H1 (cell line): ENCODE measurements at regions not wholly inside any gene's neighbourhood (a gene's known extent, or its start where the extent isn't known, plus 50 kb on each side); places are given as distances from the start of the nearest gene placed in this dataset.

Experiments used
- CTCF ChIA-PET: fragments of 300-600 bp; sonication (Branson Sonifier 250); formaldehyde crosslinking; loops from one replicate; lab custom pipeline; 2021; ENCODE audit not compliant: partially characterized antibody; lab: Charles Lee
- POLR2A ChIA-PET: fragments of 300-600 bp; sonication (Branson Sonifier 250); formaldehyde crosslinking; loops from one replicate; lab custom pipeline; 2021; ENCODE audit warnings: inconsistent platforms; ENCODE audit not compliant: partially characterized antibody; lab: Charles Lee
- DNase-seq, 2 experiments: peaks; one replicate each; pipeline versions ENCODE4 v3.0.0 to v3.0.0-alpha.2; 2010 to 2022; ENCODE audit warnings: low spot score in 2 of 2, low read depth in 1 of 2, mixed read lengths in 1 of 2
- FAIRE-seq: peaks from 2 replicates; lab custom pipeline; 2011; peaks lifted over from hg19 to GRCh38; lab: Jason Lieb, UNC
- H2AFZ ChIP-seq: 2 replicates; pipeline ENCODE4 v1.8.1; 2012; ENCODE audit warnings: low read length, inconsistent platforms
- H2AK5ac ChIP-seq: 2 replicates; pipeline ENCODE4 v1.6.1; 2013; ENCODE audit warnings: low read depth, low read length
- H2BK120ac ChIP-seq: replicated peaks from 2 replicates; pipeline ENCODE3; 2013; ENCODE audit warnings: low read depth, low read length, inconsistent platforms
- H2BK12ac ChIP-seq: 2 replicates; pipeline ENCODE4 v1.6.1; 2013; ENCODE audit warnings: low read depth, low read length
- H2BK15ac ChIP-seq: 2 replicates; pipeline ENCODE4 v1.6.1; 2013; ENCODE audit warnings: low read length
- H2BK20ac ChIP-seq: 2 replicates; pipeline ENCODE4 v1.6.1; 2013; ENCODE audit warnings: low read length
- H2BK5ac ChIP-seq: 2 replicates; pipeline ENCODE4 v1.6.1; 2013; ENCODE audit warnings: low read depth, low read length
- H3K14ac ChIP-seq: 2 replicates; pipeline ENCODE4 v1.6.1; 2013; ENCODE audit warnings: inconsistent platforms; ENCODE audit not compliant: insufficient read length
- H3K18ac ChIP-seq: 2 replicates; pipeline ENCODE4 v1.6.1; 2013; ENCODE audit warnings: low read length; ENCODE audit errors: extremely low read depth
- H3K23ac ChIP-seq: 2 replicates; pipeline ENCODE4 v1.6.1; 2013; ENCODE audit warnings: inconsistent platforms; ENCODE audit not compliant: insufficient read length
- H3K23me2 ChIP-seq: 2 replicates; pipeline ENCODE4 v1.6.1; 2013; ENCODE audit warnings: low read depth, low read length
- H3K27ac ChIP-seq: 2 replicates; pipeline ENCODE4 v1.6.1; 2011; ENCODE audit warnings: low read depth, low read length, inconsistent platforms
- H3K27me3 ChIP-seq, 4 experiments: replicated peaks in 1 of 4; 1 replicate in 1 of 4; 2 replicates in 3 of 4; pipeline versions ENCODE4 v1.6.1 to v1.8.1; 2011 to 2013; ENCODE audit warnings: low read length in 3 of 4, mild to moderate bottlenecking in 3 of 4, inconsistent platforms in 2 of 4, mixed read lengths in 2 of 4, moderate library complexity in 1 of 4; ENCODE audit not compliant: control insufficient read depth in 3 of 4, insufficient read depth in 3 of 4; ENCODE audit errors: extremely low read depth in 1 of 4
- H3K36me3 ChIP-seq, 4 experiments: 2 replicates each; pipeline versions ENCODE4 v1.6.1 to v1.8.1; 2011 to 2013; ENCODE audit warnings: mild to moderate bottlenecking in 4 of 4, low read length in 3 of 4, moderate library complexity in 2 of 4, control low read depth in 1 of 4, inconsistent platforms in 1 of 4; ENCODE audit not compliant: insufficient read depth in 4 of 4, control insufficient read depth in 2 of 4
- H3K4ac ChIP-seq: replicated peaks from 2 replicates; pipeline ENCODE3; 2013; ENCODE audit warnings: low read length, low read depth, mixed read lengths, inconsistent platforms; ENCODE audit not compliant: insufficient read length
- H3K4me1 ChIP-seq, 4 experiments: replicated peaks in 1 of 4; 1 replicate in 1 of 4; 2 replicates in 3 of 4; pipeline versions ENCODE4 v1.6.1 to v1.8.1; 2011 to 2013; ENCODE audit warnings: low read length in 3 of 4, inconsistent platforms in 2 of 4, mixed read lengths in 1 of 4; ENCODE audit not compliant: insufficient read depth in 4 of 4, control insufficient read depth in 3 of 4
- H3K4me2 ChIP-seq, 2 experiments: 2 replicates each; pipeline versions ENCODE4 v1.6.1 to v1.8.1; 2011 to 2013; ENCODE audit warnings: low read depth in 2 of 2, low read length in 2 of 2, control low read depth in 1 of 2, inconsistent platforms in 1 of 2, mild to moderate bottlenecking in 1 of 2; ENCODE audit not compliant: insufficient read depth in 1 of 2
- H3K4me3 ChIP-seq, 4 experiments: fragments of 200-600, 300-600 bp in 1 of 4; sonication (generic), shearing (Covaris generic), sonication (Bioruptor Twin) in 1 of 4; 2 replicates each; pipeline versions ENCODE4 v1.5.1 to v1.8.1; 2011 to 2016; ENCODE audit warnings: low read length in 4 of 4, low read depth in 3 of 4, control low read depth in 2 of 4, inconsistent platforms in 2 of 4, mild to moderate bottlenecking in 2 of 4, mixed read lengths in 1 of 4, moderate library complexity in 1 of 4; ENCODE audit not compliant: insufficient read depth in 2 of 4; ENCODE audit errors: extremely low read depth in 1 of 4
- H3K56ac ChIP-seq: replicated peaks from 2 replicates; pipeline ENCODE3; 2013; ENCODE audit warnings: low read depth, mild to moderate bottlenecking, mixed read lengths, low read length, inconsistent platforms; ENCODE audit not compliant: insufficient read length
- H3K79me1 ChIP-seq: 2 replicates; pipeline ENCODE4 v1.6.1; 2013; ENCODE audit warnings: low read depth, low read length, control low read depth
- H3K79me2 ChIP-seq, 2 experiments: 2 replicates each; pipeline versions ENCODE4 v1.6.1 to v1.8.1; 2012 to 2013; ENCODE audit warnings: low read length in 2 of 2, mild to moderate bottlenecking in 2 of 2, inconsistent platforms in 1 of 2; ENCODE audit not compliant: insufficient read depth in 2 of 2, control insufficient read depth in 1 of 2
- H3K9ac ChIP-seq, 4 experiments: replicated peaks in 1 of 4; 1 replicate in 1 of 4; 2 replicates in 3 of 4; pipeline versions ENCODE4 v1.6.1 to v1.8.1; 2011 to 2013; ENCODE audit warnings: low read depth in 3 of 4, low read length in 3 of 4, control low read depth in 2 of 4, mild to moderate bottlenecking in 2 of 4, moderate library complexity in 2 of 4, inconsistent platforms in 1 of 4; ENCODE audit errors: extremely low read depth in 1 of 4
- H3K9me3 ChIP-seq, 2 experiments: 2 replicates each; pipeline versions ENCODE4 v1.6.1 to v1.8.1; 2012 to 2013; ENCODE audit warnings: mild to moderate bottlenecking in 2 of 2, moderate library complexity in 2 of 2, control low read depth in 1 of 2, inconsistent platforms in 1 of 2, low read depth in 1 of 2, low read length in 1 of 2, mixed read lengths in 1 of 2; ENCODE audit not compliant: insufficient read depth in 2 of 2
- H4K20me1 ChIP-seq, 2 experiments: replicated peaks in 1 of 2; 2 replicates each; pipeline versions ENCODE3 to v1.8.1; 2011 to 2013; ENCODE audit warnings: inconsistent platforms in 2 of 2, low read length in 2 of 2, mild to moderate bottlenecking in 1 of 2; ENCODE audit not compliant: insufficient read depth in 2 of 2, control insufficient read depth in 1 of 2
- H4K5ac ChIP-seq: 2 replicates; pipeline ENCODE4 v1.6.1; 2013; ENCODE audit warnings: low read length, low read depth, mixed read lengths, inconsistent platforms; ENCODE audit not compliant: insufficient read length
- H4K8ac ChIP-seq: 2 replicates; pipeline ENCODE4 v1.8.0; 2013; ENCODE audit warnings: mild to moderate bottlenecking, moderate library complexity, low read length, inconsistent platforms; ENCODE audit not compliant: insufficient read depth; ENCODE audit errors: extremely low read depth
- H4K91ac ChIP-seq: replicated peaks from 2 replicates; pipeline ENCODE3; 2013; ENCODE audit warnings: low read length, mixed read lengths, inconsistent platforms; ENCODE audit not compliant: insufficient read length
- CBX5 ChIP-seq: fragments of 300-800, 300-1000 bp; sonication (generic); IDR thresholded peaks from 2 replicates; pipeline ENCODE4 v1.7.1; 2016; ENCODE audit warnings: antibody characterized with exemption, low read length, low read depth
- CBX8 ChIP-seq: fragments of 300-800, 300-1000 bp; sonication (generic); IDR thresholded peaks from 2 replicates; pipeline ENCODE4 v1.7.1; 2016; ENCODE audit warnings: low read depth, low read length, borderline replicate concordance
- CREB1 ChIP-seq: IDR thresholded peaks from 2 replicates; pipeline ENCODE4 v1.6.1; 2012; ENCODE audit warnings: inconsistent platforms
- CTBP2 ChIP-seq: IDR thresholded peaks from 2 replicates; pipeline ENCODE4 v1.7.0; 2011; ENCODE audit warnings: borderline replicate concordance, mild to moderate bottlenecking, moderate library complexity, mixed read lengths, low read length; ENCODE audit not compliant: insufficient read depth, insufficient read length
- GABPA ChIP-seq: IDR thresholded peaks from 2 replicates; pipeline ENCODE4 v1.6.1; 2011; ENCODE audit warnings: mild to moderate bottlenecking, low read length, moderate library complexity, borderline replicate concordance; ENCODE audit not compliant: insufficient read depth
- NANOG ChIP-seq: IDR thresholded peaks from 2 replicates; pipeline ENCODE4 v1.6.1; 2011; ENCODE audit warnings: low read length, low read depth, mild to moderate bottlenecking, inconsistent platforms; ENCODE audit not compliant: insufficient read depth, poor library complexity, severe bottlenecking
- POLR2AphosphoS5 ChIP-seq: IDR thresholded peaks from 2 replicates; pipeline ENCODE4 v1.6.1; 2011; ENCODE audit warnings: low read depth, low read length
- SIN3A ChIP-seq, 2 experiments: IDR thresholded peaks in 1 of 2; conservative IDR thresholded peaks in 1 of 2; 2 replicates each; pipeline ENCODE4 v1.6.1; 2011 to 2012; ENCODE audit warnings: low read length in 2 of 2, improper control_type of control experiment in 1 of 2, low read depth in 1 of 2, mild to moderate bottlenecking in 1 of 2
- SIRT6 ChIP-seq: IDR thresholded peaks from one replicate; pipeline ENCODE4 v1.7.1; 2012; ENCODE audit warnings: low read length, inconsistent platforms
- SRF ChIP-seq: IDR thresholded peaks from 2 replicates; pipeline ENCODE4 v1.6.1; 2011; ENCODE audit warnings: mild to moderate bottlenecking, low read depth, low read length, moderate library complexity
- TBP ChIP-seq: IDR thresholded peaks from 2 replicates; pipeline ENCODE4 v1.6.1; 2011; ENCODE audit warnings: low read depth, low read length, improper control_type of control experiment
- YY1 ChIP-seq: IDR thresholded peaks from 2 replicates; pipeline ENCODE4 v1.6.1; 2011; ENCODE audit warnings: low read depth, mild to moderate bottlenecking, low read length
- WGBS, 2 experiments: shearing (Covaris generic) in 1 of 2; methylation state at CpG; one replicate each; pipeline versions ENCODE4 v1.1.6 to v1.1.7; 2013 to 2015; ENCODE audit warnings: low lambda C conversion rate in 2 of 2, mixed read lengths in 2 of 2, inconsistent platforms in 1 of 2, low coverage in 1 of 2, missing lambda C conversion rate in 1 of 2; ENCODE audit not compliant: insufficient replicate concordance in 2 of 2, insufficient coverage in 1 of 2, insufficient read length in 1 of 2; ENCODE audit errors: extremely low coverage in 1 of 2, missing lambda C conversion rate in 1 of 2; 5-methylcytosine and 5-hydroxymethylcytosine counted together
- TF ChIP-seq, protein P1 (sequence below): IDR thresholded peaks from 2 replicates; pipeline ENCODE4 v1.6.1; 2012; ENCODE audit warnings: inconsistent platforms

DNA sequence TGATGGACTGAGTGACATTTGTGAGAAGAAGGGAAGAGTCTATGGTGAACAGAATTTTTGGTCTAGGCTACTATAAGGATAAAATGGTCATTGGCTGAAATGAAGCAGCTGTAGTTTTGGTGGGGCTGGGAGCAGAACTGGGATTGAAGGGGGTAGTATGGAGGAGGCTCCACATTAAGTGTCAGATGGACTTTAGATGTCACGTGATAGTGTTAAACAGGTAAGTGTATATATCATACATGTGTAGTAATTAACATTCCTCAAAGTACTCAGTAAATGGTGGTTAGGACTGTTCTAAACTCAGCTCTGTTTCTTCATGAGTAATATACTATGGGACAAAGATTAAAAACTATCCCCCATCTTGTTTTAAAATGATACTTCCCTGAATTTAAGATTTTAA lies 947.9 kb downstream of the PDHA2 start:
- H3K56ac ChIP-seq: no peak overlapping the region
- no peak overlapping the region for H2BK12ac ChIP-seq
- H3K79me2 ChIP-seq: no peaks in the 10 kb centered on the region
- 95% methylated on average over 1 of the region's 1 CpG; no CpG with 5 or more reads in 1 of the 2 experiments for WGBS, 2 experiments
- no peaks in the 10 kb centered on the region for H3K23me2 ChIP-seq
- H3K18ac ChIP-seq: no peak overlapping the region
- H3K79me1 ChIP-seq: no peaks in the 10 kb centered on the region
- no peak overlapping the region for H2BK20ac ChIP-seq
- no peaks in the 10 kb centered on the region for H3K36me3 ChIP-seq
- DNase-seq: no peak
- no peaks in the 10 kb centered on the region for H3K9me3 ChIP-seq
- no peak overlapping the region for H3K23ac ChIP-seq
- no peak overlapping the region for H3K4ac ChIP-seq
- H4K91ac ChIP-seq: no peak overlapping the region
- no peaks in the 10 kb centered on the region for H3K27me3 ChIP-seq
- TF ChIP-seq CTBP2 (no peak), YY1 (no peak), POLR2AphosphoS5 (no peak), NANOG (no peak), CREB1 (no peak), SIN3A (conservative IDR thresholded peaks at IDR 0.05 in 1 of 2, IDR thresholded peaks at IDR 0.05 in 1 of 2; ENCODE audit: low read depth in 1 of 2, low read length in 2 of 2) (no peak), GABPA (no peak), SIRT6 (no peak), SRF (no peak), CBX8 (no peak), CBX5 (no peak), TBP (no peak)
- TF ChIP-seq, protein P1, sequence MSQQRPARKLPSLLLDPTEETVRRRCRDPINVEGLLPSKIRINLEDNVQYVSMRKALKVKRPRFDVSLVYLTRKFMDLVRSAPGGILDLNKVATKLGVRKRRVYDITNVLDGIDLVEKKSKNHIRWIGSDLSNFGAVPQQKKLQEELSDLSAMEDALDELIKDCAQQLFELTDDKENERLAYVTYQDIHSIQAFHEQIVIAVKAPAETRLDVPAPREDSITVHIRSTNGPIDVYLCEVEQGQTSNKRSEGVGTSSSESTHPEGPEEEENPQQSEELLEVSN: no peak
- TF ChIP-seq, all 59 proteins: peak for 0
- Histone ChIP-seq H3K4me3 (no peak overlapping the region), H3K9ac (no peak overlapping the region), H4K20me1 (no peaks in the 10 kb centered on the region), H3K27ac (no peak overlapping the region), H3K4me2 (no peak overlapping the region), H4K8ac (no peak overlapping the region), H2BK5ac (no peak overlapping the region), H2BK120ac (no peak overlapping the region), H3K4me1 (no peaks in the 10 kb centered on the region), H2AFZ (no peak overlapping the region), H2BK15ac (no peak overlapping the region), H3K14ac (no peak overlapping the region), H4K5ac (no peak overlapping the region), H2AK5ac (no peak overlapping the region)
- ChIA-PET CTCF (no interaction called here), POLR2A (no interaction called here)
- no peak for FAIRE-seq
